ENCODE measurements at regions not wholly inside any gene's neighbourhood (a gene's known extent, or its start where the extent isn't known, plus 50 kb on each side); places are given as distances from the start of the nearest gene placed in this dataset.

DNA sequence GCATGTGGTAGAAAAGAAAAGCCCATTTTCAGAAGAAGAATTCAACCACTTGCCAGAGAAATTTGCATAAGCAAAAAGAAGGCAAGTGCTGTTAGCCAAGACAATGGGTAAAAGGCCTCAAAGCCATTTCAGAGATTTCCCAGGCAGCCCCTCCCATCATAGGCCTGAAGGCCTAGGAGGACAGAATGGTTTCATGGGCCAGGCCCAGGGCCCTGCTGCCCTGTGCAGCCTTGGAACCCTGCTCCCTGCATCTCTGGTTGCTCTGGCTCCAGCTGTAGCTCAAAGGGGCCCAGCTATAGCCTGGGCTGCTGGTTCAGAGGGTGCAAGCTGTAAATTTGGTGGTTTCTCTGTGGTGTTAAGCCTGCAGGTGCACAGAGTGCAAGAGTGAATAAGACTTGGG lies 212.8 kb downstream of the EFNB2 start:
- H3K9me3 ChIP-seq (ENCODE audit: low read depth): no peaks in the 10 kb centered on the region
- no peak for DNase-seq (ENCODE audit: low read depth in 1 of 2, low spot score in 1 of 2)
- H3K27me3 ChIP-seq: no peaks in the 10 kb centered on the region
- H3K27ac ChIP-seq: no peak overlapping the region
- H3K4me1 ChIP-seq (ENCODE audit: low read depth): no peaks in the 10 kb centered on the region
- no peak overlapping the region for H3K4me3 ChIP-seq
- TF ChIP-seq, protein P1, sequence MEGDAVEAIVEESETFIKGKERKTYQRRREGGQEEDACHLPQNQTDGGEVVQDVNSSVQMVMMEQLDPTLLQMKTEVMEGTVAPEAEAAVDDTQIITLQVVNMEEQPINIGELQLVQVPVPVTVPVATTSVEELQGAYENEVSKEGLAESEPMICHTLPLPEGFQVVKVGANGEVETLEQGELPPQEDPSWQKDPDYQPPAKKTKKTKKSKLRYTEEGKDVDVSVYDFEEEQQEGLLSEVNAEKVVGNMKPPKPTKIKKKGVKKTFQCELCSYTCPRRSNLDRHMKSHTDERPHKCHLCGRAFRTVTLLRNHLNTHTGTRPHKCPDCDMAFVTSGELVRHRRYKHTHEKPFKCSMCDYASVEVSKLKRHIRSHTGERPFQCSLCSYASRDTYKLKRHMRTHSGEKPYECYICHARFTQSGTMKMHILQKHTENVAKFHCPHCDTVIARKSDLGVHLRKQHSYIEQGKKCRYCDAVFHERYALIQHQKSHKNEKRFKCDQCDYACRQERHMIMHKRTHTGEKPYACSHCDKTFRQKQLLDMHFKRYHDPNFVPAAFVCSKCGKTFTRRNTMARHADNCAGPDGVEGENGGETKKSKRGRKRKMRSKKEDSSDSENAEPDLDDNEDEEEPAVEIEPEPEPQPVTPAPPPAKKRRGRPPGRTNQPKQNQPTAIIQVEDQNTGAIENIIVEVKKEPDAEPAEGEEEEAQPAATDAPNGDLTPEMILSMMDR (IDR thresholded peaks at IDR 0.05; ENCODE audit: low read depth, low read length): no peak
- H3K36me3 ChIP-seq: no peaks in the 10 kb centered on the region

DNA sequence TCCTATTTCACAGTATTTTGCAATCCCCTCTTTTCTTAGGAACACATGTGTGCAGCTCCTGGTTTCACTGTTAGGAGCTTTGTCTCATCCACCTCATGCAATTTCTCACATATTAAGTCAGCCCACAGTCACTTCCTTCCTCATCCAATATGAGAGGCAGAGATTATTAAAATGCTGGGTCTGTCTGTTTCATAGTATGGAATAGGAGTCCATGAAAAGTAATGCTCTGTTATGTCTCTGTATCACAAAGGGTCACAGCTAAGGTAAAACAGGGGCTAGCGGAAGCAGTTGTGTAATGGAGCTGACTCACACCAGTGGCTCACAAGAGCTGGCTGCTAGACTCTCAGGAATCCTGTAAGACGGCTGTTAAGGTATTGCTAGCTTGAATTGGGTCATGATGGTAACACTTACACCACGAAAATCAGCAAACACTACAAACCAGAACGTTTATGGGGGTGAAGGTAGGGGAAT lies 216.5 kb downstream of the EFNB2 start:
- no peaks in the 10 kb centered on the region for H3K4me1 ChIP-seq (ENCODE audit: low read depth)
- no peaks in the 10 kb centered on the region for H3K27me3 ChIP-seq
- H3K4me3 ChIP-seq: no peak overlapping the region
- TF ChIP-seq, protein P1 (IDR thresholded peaks at IDR 0.05; ENCODE audit: low read depth, low read length): no peak
- no peaks in the 10 kb centered on the region for H3K9me3 ChIP-seq (ENCODE audit: low read depth)
- no peaks in the 10 kb centered on the region for H3K36me3 ChIP-seq
- DNase-seq (ENCODE audit: low read depth in 1 of 2, low spot score in 1 of 2): peak in 1 of 2 donors; percentile 95
- H3K27ac ChIP-seq: no peak overlapping the region

DNA sequence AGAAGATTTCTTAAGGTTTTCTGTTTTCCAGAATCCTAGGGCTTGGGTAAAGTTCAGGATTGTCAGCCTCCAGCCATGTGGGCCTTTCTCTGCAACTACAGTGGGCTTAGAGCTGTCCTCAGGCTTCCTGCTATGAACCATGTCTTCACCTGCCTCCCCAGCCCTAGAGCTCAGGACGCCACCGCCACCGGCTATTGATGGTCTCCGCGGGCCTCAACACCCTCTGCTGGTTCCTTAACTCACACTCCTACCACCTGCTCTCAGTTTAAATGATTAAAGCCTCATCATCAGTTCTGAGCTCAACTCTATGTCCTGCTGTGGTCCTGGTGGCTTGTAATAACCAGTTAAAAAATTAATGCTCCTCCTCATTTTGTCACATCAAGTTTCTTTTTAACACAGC lies 221.0 kb downstream of the EFNB2 start:
- TF ChIP-seq, protein P1 (IDR thresholded peaks at IDR 0.05; ENCODE audit: low read depth, low read length): no peak
- no peak overlapping the region for H3K27ac ChIP-seq
- H3K27me3 ChIP-seq: no peaks in the 10 kb centered on the region
- DNase-seq (ENCODE audit: low read depth in 1 of 2, low spot score in 1 of 2): no peak
- H3K36me3 ChIP-seq: no peaks in the 10 kb centered on the region
- H3K4me1 ChIP-seq (ENCODE audit: low read depth): no peaks in the 10 kb centered on the region
- no peak overlapping the region for H3K4me3 ChIP-seq
- no peaks in the 10 kb centered on the region for H3K9me3 ChIP-seq (ENCODE audit: low read depth)

DNA sequence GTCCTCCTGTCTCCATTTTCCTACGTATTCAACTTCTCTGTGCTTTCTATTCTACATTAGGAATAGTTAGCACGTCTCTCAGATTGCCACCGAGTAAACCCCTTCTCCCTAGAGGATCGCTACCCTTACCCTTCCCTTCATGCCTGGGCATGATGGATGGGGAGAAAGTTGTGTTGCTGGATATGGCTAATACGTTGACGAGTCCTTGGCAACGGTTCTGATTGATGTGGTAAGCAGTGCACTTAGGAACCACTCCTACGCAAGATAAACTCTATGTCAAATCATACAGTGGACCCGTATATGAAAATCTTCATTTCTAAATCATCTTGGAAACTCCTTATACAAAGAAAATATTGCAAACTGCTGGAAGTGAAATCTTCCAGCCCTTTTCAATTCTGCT lies 224.5 kb downstream of the EFNB2 start:
- H3K4me1 ChIP-seq (ENCODE audit: low read depth): no peaks in the 10 kb centered on the region
- DNase-seq (ENCODE audit: low read depth in 1 of 2, low spot score in 1 of 2): peak in 1 of 2 donors; percentile 55
- H3K4me3 ChIP-seq: no peak overlapping the region
- H3K36me3 ChIP-seq: no peaks in the 10 kb centered on the region
- H3K27me3 ChIP-seq: no peaks in the 10 kb centered on the region
- H3K9me3 ChIP-seq (ENCODE audit: low read depth): no peaks in the 10 kb centered on the region
- TF ChIP-seq, protein P1 (IDR thresholded peaks at IDR 0.05; ENCODE audit: low read depth, low read length): no peak
- no peak overlapping the region for H3K27ac ChIP-seq

DNA sequence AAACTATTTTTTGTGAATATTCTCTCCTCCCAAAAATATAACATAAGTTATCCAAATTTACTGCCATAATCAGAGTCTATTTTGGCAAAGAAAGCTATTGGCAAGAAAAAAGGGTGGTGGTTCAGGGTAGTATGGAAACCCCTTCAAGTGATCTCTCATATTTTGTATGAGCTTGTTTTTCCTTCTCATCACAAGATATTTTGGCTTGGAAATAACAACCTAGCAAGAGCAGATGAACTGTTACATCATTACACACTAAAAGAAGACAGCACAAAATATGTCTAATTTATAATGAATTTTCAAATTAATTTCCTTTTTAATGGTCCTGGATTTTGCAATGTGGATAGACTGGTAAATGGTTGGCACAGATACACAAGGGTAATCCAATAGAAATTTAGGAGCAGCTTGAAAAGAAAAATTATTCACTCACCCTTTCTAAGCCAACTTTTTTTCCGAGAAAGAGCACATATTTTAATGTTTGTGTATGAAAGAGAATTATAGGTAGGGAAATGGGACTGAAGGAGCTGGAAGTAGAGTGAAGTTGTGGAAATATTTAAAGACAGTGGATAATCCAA lies 225.1 kb downstream of the EFNB2 start:
- Histone ChIP-seq H3K36me3 (no peaks in the 10 kb centered on the region), H3K27me3 (no peaks in the 10 kb centered on the region), H3K4me1 (ENCODE audit: low read depth) (no peaks in the 10 kb centered on the region), H3K4me3 (no peak overlapping the region), H3K9me3 (ENCODE audit: low read depth) (no peaks in the 10 kb centered on the region), H3K27ac (no peak overlapping the region)
- DNase-seq (ENCODE audit: low read depth in 1 of 2, low spot score in 1 of 2): no peak
- TF ChIP-seq, protein P1 (IDR thresholded peaks at IDR 0.05; ENCODE audit: low read depth, low read length): no peak

Data from cardiac muscle cell (in vitro differentiated cells and primary cell).